ENCODE measurements at regions not wholly inside any gene's neighbourhood (a gene's known extent, or its start where the extent isn't known, plus 50 kb on each side); places are given as distances from the start of the nearest gene placed in this dataset.

GRCh38 chr4:136056748-136057147, 1475.5 kb downstream of the PCDH18 start:
- TF ChIP-seq, protein P1, sequence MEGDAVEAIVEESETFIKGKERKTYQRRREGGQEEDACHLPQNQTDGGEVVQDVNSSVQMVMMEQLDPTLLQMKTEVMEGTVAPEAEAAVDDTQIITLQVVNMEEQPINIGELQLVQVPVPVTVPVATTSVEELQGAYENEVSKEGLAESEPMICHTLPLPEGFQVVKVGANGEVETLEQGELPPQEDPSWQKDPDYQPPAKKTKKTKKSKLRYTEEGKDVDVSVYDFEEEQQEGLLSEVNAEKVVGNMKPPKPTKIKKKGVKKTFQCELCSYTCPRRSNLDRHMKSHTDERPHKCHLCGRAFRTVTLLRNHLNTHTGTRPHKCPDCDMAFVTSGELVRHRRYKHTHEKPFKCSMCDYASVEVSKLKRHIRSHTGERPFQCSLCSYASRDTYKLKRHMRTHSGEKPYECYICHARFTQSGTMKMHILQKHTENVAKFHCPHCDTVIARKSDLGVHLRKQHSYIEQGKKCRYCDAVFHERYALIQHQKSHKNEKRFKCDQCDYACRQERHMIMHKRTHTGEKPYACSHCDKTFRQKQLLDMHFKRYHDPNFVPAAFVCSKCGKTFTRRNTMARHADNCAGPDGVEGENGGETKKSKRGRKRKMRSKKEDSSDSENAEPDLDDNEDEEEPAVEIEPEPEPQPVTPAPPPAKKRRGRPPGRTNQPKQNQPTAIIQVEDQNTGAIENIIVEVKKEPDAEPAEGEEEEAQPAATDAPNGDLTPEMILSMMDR (IDR thresholded peaks at IDR 0.05), result no peak
- no peak for ATAC-seq
- Histone ChIP-seq H3K9me3 (no peaks in the 10 kb centered on the region), H3K27me3 (no peaks in the 10 kb centered on the region), H3K4me3 (no peak overlapping the region), H3K27ac (no peak overlapping the region), H3K36me3 (no peaks in the 10 kb centered on the region), H3K4me1 (no peaks in the 10 kb centered on the region)
- intact Hi-C loops (cut with DNase I), result no loop called here
- no peak for DNase-seq

DNA sequence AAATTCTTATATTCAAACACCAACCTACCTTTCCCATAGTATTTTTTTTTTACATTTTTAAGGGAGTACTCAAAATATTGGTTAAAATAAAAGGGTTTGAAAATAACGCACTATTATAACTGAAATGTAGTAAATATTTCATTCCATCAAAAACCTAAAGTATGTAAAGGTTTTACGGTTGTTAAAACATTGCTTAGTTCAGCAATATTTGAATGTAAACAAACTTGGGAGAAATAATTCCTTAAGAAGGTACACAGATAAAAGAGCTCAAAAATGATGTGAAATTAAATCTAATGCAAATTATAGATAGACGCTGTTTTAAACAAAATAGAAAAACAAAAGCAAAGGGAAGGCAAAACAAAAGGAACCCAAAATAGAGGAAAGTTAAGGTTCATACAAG, 1476.9 kb downstream of the PCDH18 start:
- TF ChIP-seq, protein P1 (IDR thresholded peaks at IDR 0.05), result no peak
- Histone ChIP-seq H3K27me3 (no peaks in the 10 kb centered on the region), H3K27ac (no peak overlapping the region), H3K9me3 (no peaks in the 10 kb centered on the region), H3K36me3 (no peaks in the 10 kb centered on the region), H3K4me3 (no peak overlapping the region), H3K4me1 (no peaks in the 10 kb centered on the region)
- intact Hi-C loops (cut with DNase I), result no loop called here
- DNase-seq, result no peak
- ATAC-seq, result no peak

DNA sequence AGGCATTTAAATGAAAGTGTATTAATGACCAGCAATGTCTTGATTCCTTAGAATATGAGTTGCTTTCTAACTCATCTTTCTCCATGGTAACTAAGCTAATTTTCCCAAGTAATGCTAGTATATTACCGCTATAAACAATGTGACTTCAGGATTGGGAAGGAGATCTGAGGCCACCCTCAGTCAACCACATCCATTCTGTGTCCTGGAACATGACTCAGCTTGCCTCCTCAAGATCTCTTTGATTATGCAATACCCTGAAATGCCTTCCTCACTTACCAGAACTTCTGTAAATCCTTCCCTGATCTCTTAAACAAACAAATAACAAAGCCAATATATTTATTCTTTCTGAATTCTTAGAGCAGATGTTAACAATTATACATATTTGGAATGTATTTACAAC, 1495.5 kb downstream of the PCDH18 start:
- Histone ChIP-seq H3K4me1 (no peaks in the 10 kb centered on the region), H3K9me3 (no peaks in the 10 kb centered on the region), H3K27ac (no peak overlapping the region), H3K4me3 (no peak overlapping the region), H3K36me3 (no peaks in the 10 kb centered on the region), H3K27me3 (no peaks in the 10 kb centered on the region)
- no peak for ATAC-seq
- DNase-seq, result no peak
- TF ChIP-seq, protein P1 (IDR thresholded peaks at IDR 0.05), result no peak
- intact Hi-C loops (cut with DNase I), result no loop called here

DNA sequence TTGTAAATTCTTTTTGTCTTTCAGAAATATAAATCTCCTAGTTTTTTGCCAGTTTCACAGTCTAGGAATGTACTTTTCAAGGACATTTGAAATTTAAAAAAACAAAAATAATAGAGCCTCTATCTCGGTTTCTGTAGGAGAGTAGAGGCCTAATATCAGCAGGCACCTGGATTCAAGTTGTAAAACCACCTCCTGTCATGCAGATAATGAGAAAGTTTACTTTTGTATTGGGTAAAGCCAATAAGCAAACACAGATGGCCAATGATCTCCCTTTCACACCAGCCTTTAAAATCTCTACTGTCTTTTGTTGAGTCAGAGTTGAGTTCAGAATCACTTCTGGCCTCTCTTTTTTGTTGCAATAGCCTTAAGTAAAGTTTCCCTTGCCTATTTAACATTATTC, 1499.9 kb downstream of the PCDH18 start:
- TF ChIP-seq, protein P1 (IDR thresholded peaks at IDR 0.05), result no peak
- H3K27me3 ChIP-seq, result no peaks in the 10 kb centered on the region
- no peak for DNase-seq
- intact Hi-C loops (cut with DNase I), result no loop called here
- H3K27ac ChIP-seq, result no peak overlapping the region
- H3K36me3 ChIP-seq, result no peaks in the 10 kb centered on the region
- no peak for ATAC-seq
- H3K4me3 ChIP-seq, result no peak overlapping the region
- H3K9me3 ChIP-seq, result no peaks in the 10 kb centered on the region
- H3K4me1 ChIP-seq, result no peaks in the 10 kb centered on the region

DNA sequence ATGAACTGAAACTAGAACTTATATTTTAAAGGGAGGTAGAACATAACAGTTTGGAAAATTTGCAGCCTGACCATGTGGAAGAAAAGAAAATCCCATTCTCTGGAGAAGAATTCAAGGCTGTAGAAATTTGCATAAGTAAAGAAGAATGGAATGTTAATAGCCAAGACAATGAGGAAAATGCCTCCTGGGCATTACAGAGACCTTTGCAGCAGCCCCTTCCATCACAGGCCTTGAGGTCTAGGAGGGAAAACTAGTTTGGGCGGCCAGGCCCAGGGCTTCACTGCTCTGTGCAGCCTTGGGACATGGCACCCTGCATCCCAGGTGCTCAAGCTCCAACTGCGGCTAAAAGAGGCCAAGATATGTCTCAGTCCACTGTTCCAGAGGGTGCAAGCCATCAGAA, 1506.8 kb downstream of the PCDH18 start:
- intact Hi-C loops (cut with DNase I), result no loop called here
- ATAC-seq (no peak), DNase-seq (no peak)
- no peak overlapping the region for H3K4me3 ChIP-seq
- no peaks in the 10 kb centered on the region for H3K27me3 ChIP-seq
- no peaks in the 10 kb centered on the region for H3K4me1 ChIP-seq
- TF ChIP-seq, protein P1 (IDR thresholded peaks at IDR 0.05), result no peak
- H3K36me3 ChIP-seq, result no peaks in the 10 kb centered on the region
- no peak overlapping the region for H3K27ac ChIP-seq
- no peaks in the 10 kb centered on the region for H3K9me3 ChIP-seq

DNA sequence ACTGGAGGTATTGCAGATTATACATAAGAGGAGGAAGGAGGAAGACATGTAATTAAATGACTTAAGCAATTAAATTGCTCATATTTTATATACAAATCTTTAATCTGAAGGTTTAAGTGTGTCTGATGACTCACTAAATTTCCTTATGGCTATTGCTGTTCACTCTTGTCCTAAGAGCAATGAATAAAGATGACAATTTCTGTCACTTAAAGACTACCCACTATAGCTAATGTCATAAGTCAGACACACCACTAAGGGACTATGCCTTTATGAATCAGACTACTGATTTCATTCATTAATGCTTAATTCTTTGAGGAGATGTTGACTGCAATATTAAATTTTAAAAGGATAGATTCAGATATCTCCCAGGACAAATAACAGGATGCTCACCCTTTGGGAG, 1514.7 kb downstream of the PCDH18 start:
- intact Hi-C loops (cut with DNase I), result no loop called here

More for the DNA sequence above, 1514.7 kb downstream of the PCDH18 start:
- Histone ChIP-seq H3K27ac (no peak overlapping the region), H3K9me3 (no peaks in the 10 kb centered on the region), H3K4me3 (no peak overlapping the region), H3K27me3 (no peaks in the 10 kb centered on the region), H3K36me3 (no peaks in the 10 kb centered on the region), H3K4me1 (no peaks in the 10 kb centered on the region)
- TF ChIP-seq, protein P1 (IDR thresholded peaks at IDR 0.05), result no peak
- DNase-seq, result no peak
- no peak for ATAC-seq

All from upper lobe of right lung (tissue), 1 donor.